HG03342 (cell line): ENCODE measurements at regions not wholly inside any gene's neighbourhood (a gene's known extent, or its start where the extent isn't known, plus 50 kb on each side); places are given as distances from the start of the nearest gene placed in this dataset.
A peak's percentile ranks its signal among the peaks of the same experiment; 100 is the strongest.

Source experiments
- ATAC-seq: cut with Tn5 transposase; IDR thresholded peaks from one replicate; pipeline ENCODE4 v1.9.1; 2021; ENCODE audit warnings: mild to moderate bottlenecking, moderate library complexity; ENCODE audit not compliant: unreplicated experiment

- no peak for ATAC-seq
Measured at GRCh38 chr10:31720546-31720945, 208.1 kb downstream of the ARHGAP12 start.

DNA sequence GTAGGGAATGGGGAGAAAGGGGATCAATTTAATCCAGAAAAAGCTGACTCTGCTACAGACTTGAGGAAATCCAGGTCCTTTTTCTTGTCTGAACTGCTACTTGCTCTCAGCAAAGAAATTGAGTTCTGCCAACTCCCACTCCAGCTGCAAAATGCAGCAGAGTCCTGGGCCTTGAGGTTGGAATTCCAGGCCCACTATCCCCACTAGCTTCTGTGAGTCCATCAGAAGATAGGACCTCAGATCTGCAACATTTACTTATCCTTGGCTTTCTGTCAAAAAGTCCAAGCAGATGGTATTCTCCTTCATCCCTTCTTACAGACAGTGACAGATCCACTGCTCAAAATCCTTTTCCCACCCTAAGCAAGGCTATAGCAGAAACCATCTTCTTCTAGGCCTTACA lies 219.2 kb downstream of the ARHGAP12 start:
- no peak for ATAC-seq

DNA sequence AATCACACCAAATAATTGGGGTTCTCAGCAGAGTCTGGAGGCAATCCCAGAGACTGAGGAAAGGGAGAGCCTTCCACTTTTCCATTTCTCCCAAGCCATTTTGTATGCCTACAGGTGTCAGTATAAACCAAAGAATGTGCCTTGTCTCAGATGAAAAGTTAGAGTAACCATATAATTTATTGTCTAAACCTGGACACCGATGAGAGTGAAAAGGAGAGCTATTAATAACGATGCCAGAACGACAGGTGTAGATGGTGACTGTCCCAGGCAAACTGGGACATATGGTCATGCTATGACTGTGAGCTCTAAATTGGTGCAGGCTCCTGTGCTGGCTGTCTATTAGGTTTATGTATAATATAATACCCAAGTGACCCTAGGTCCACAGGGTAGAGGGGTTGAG lies 219.6 kb downstream of the ARHGAP12 start:
- no peak for ATAC-seq

GRCh38 chr10:31708474-31708873 lies 220.2 kb downstream of the ARHGAP12 start:
- ATAC-seq, result no peak

- ATAC-seq, result no peak
Measured at GRCh38 chr10:31708046-31708445, 220.6 kb downstream of the ARHGAP12 start.

DNA sequence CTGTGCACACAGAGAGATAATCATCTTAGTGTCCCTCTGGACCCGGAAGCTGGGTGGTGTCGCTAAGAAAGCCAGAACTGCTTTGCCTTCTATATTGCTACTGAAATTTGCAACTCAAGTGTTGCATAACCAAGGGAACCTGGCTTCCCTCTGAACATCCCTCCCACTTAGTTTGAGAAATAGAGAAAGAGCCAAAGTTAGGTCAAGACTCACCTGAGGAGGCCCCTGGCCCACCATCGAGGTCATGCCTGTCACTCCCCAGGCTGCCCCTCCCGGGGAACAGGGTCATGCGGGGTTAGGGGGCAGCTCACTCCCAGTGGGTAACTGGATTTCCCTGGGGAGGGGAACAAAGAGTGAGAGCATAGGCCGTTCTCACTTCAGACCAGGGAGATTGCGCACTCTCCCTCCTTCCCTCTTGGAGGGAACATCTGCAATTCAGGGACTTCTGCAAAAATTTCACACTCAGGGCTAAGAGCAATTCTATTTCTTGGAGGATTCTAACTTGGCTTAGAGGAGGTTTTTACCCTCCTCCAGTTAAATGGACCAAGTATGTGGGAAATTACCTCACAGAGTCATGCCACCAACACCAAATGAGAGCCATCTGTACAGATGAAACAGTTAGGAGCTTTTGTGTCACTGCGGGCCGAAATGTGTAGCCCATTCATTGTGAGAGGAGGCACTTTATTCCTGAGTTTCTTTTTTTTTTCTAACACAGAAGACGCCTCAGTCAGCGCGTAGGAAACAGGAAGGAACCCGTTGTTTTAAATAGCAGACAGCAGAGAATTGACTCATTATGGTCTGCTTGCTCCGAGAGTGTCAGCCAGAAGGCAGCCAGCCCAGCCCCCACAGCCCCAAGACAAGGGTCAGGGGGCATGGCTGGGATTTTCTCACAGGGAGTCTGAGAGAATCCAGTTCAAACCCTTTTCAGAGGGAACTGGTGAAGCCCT lies 221.3 kb downstream of the ARHGAP12 start:
- ATAC-seq, result peak; percentile 83

GRCh38 chr10:31706464-31707092 lies 222.1 kb downstream of the ARHGAP12 start:
- no peak for ATAC-seq

DNA sequence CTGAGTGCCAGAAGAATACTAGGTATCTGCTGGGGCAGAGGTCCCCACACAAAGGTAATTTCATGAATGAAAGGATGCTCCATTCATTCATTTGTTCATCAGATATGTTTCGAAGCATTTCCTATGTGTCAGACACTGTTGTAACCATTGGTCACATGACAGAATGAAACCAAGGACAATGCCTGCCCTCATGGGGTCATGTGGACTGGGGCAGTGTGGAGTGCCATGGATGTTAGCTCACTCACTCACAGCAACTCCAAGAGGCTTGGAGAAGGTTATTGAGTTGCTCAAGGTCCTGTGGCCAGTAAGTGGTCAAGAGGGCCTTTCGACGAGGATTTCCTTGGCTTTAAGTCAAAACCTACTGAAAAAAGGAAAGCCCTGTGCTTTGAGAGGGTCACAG lies 223.5 kb downstream of the ARHGAP12 start:
- no peak for ATAC-seq

- no peak for ATAC-seq
Measured at GRCh38 chr10:31704195-31704594, 224.4 kb downstream of the ARHGAP12 start.

DNA sequence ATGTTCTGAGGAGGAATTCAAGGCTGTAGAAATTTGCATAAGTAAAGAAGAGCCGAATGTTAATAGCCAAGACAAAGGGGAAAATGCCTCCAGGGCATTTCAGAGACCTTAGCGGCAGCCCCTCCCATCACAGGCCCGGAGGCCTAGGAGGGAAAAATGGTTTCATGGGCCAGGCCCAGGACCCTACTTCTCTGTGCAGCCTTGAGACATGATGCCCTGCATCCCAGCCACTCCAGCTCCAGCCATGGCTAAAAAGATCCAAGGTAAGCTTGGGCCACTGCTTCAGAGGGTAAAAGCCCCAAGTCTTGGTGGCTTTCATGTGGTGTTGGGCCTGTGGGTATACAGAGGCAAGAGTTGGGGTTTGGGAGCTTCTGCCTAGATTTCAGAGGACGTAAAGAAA lies 225.7 kb downstream of the ARHGAP12 start:
- ATAC-seq, result no peak

DNA sequence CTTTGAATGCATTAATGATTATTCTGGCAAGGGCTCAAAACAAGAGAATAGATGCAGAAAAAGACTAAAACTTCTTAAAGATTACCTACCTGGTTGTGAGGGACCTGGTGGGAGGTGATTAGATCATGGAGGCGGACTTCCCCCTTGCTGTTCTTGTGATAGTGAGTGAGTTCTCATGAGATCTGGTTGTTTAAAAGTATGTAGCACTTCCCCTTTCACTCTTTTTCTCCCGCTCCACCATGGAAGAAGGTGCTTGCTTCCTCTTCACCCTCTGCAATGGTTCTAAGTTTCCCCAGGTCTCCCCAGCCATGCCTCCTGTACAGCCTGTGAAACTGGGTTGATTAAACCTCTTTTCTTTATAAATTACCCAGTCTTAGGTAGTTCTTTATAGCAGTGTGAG lies 226.6 kb downstream of the ARHGAP12 start:
- no peak for ATAC-seq

- ATAC-seq, result no peak
Measured at GRCh38 chr10:31701546-31701945, 227.1 kb downstream of the ARHGAP12 start.

DNA sequence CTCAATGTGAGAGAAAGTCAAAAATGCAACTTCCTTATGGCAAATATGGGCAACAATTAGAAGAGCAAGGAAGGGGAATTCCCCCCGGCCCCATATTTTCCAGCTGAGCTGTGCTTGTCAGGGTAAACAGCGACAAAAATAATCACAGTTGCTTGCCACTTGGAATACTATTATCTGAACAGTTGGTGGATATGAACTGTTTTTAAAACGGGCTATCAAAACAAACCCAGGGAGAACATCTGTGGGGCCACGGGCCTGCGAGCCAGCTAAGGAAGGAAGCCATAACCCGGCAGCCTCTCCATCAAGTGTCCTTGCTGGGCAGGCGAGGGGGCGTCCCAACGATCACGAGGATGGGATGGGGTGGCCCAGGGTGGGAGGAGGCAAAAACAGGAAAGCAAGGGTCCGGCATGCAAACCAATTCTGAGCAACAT lies 228.4 kb downstream of the ARHGAP12 start:
- no peak for ATAC-seq

DNA sequence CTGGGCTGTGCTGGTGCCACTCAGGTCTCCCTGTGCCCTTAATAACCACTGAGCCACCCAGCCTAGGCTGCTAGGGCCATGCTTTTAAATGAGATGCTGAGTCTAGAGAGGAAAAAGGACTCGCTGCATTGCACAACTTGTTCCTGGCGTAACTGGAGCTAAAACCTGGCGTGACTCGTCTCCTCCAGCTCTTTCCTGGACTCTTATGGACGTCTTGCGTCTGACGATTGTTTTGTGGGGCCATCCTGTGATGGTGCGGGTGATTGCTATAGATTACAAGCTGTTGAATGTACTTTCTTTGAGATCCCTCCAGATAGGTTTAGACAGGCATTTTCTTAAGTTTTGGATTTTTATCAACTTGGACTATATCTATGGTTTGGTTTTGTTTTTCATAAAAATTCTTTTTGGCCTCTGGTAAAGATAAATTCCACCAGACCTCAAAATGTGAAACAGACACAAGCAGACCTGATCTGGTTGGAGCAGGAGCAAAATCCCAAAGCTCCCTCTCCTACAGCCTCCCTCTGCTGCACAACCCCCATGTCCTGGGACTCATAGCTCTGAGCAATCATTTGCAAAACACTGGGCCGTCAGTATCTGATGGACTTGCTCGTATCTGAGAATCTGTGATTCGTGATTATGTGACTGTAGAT lies 230.3 kb downstream of the ARHGAP12 start:
- ATAC-seq, result no peak

DNA sequence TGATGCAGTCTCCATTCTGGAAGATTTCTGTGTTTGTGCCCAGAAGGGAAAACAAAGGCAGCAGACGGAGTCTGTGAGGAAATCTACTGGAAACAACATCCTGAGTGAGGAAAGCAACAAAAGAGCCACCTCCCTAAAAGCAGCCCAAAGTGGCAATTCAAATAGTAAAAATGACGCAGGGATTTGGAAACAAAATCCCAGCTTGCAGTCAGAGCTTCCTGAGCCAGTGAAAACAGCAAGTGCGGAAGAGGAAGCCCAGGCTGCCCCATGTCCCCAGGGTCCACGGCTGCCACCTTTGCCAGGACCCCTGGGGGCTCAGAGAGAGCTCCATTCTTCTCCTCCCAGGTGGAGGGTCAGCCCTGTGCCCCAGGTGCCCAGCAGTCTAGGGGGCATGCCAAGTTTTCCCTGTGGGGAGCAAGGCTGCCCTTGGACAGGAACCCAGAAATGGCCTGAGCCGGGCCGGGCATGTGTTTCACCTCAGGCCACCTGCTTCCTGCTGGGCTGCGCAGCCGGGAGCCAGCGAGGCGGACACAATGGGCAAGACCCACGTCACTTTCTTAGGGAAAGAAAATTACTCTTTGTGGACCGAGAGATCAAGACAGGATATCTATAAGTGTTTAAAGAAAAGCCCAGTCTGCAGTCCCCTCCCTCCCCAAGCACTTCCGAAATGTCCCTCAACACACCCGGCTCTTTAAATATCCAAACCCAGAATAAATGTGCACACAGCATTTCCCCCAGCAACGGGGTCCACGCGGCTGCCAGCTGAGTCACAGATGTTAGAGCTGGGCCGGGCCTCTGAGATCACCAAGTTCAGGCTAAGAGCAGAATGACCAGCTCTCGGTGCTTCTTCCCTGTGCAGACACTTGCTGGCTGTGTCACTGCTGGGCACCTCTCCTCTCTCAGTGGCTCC lies 231.1 kb downstream of the ARHGAP12 start:
- no peak for ATAC-seq

- no peak for ATAC-seq
Measured at GRCh38 chr10:31694929-31695837, 233.4 kb downstream of the ARHGAP12 start.

- no peak for ATAC-seq
Measured at GRCh38 chr10:31694126-31694685, 234.4 kb downstream of the ARHGAP12 start.

DNA sequence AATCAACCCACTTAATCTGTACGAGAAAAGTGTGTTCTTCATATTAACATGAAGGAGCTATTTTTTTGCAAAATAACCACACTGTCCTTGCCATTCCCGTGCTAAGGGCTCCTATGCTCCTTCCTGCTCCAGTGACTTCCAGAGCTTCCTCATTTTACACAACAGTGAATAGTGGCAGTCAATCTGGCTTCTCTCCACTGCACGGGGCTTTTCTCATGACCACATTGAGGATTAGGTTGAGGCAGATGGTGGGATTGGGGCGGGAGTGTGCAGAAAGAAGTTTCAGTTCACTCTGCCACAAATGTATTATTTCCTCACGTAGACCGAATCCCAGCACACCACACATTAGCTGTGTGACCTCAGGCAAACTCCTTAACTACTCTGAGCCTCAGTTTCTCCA lies 235.1 kb downstream of the ARHGAP12 start:
- no peak for ATAC-seq

- ATAC-seq, result no peak
Measured at GRCh38 chr10:31689233-31689632, 239.4 kb downstream of the ARHGAP12 start.
